ENCODE measurements at regions not wholly inside any gene's neighbourhood (a gene's known extent, or its start where the extent isn't known, plus 50 kb on each side); places are given as distances from the start of the nearest gene placed in this dataset.

DNA sequence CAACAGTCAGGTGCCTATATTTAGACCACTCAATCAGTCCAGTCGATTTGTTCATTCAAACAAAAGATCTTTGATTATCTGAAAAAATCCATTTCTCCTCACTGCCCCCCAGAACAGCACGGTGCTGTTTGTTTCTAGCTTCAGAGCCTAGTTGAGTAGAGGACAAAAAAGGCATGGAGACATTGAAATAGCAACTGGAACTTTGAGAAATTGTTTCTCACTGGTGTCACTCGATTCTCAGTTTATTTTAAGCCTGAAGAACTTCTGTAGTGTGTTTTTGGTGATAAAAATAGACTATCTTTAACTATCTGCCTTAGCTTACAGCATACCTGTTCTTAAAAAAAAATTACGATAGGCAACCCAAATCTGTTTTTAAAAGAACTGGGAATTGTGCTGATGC is 67.1 kb downstream of the ARHGAP35 start:
- no peaks in the 10 kb centered on the region for H3K36me3 ChIP-seq (ENCODE audit: control insufficient read depth in 2 of 3, insufficient read depth in 3 of 3, low read length in 3 of 3)
- H3K4me1 ChIP-seq (ENCODE audit: control insufficient read depth in 2 of 3, insufficient read depth in 2 of 3, low read depth in 1 of 3, low read length in 3 of 3), result peaks cover 0 to 39% (median 38%) of the 10 kb centered on the region in 3 donors
- no peaks in the 10 kb centered on the region for H3K27me3 ChIP-seq (ENCODE audit: control insufficient read depth, insufficient read depth, low read length)
- H3K9ac ChIP-seq (ENCODE audit: low read length in 3 of 3), result no peak overlapping the region
- no peak overlapping the region for H3K4me3 ChIP-seq (ENCODE audit: low read length in 3 of 3)
- FAIRE-seq (no peak), DNase-seq (no peak)
- H3K27ac ChIP-seq (ENCODE audit: low read depth in 2 of 2, low read length in 2 of 2), result no peak overlapping the region
- no peak for TF ChIP-seq CTCF (IDR thresholded peaks at IDR 0.05; ENCODE audit: borderline replicate concordance, extremely low read depth, insufficient read depth)
- intact Hi-C loops (cut with DNase I), result no loop called here
- no peaks in the 10 kb centered on the region for H3K9me3 ChIP-seq (ENCODE audit: control insufficient read depth in 2 of 3, insufficient read depth in 1 of 3, low read length in 3 of 3)

DNA sequence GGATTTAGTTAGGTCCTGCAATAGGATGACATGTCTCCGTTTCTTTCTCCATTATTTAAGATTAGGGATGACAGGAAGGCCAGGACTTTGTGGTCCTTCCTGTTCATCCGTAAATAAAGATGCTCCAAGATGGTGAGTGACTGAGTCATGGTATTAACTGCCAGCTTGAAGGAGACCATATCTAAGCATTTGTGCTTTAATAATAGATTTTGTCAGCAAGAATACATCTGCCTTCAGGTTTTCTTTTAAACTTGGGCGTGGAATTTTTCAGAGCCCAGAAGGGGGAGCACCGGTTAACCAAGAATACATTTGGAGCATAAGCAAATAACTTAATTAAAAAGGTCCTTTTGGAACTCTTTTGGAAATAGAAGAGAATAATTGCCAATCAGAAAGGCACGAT is 68.2 kb downstream of the ARHGAP35 start:
- Histone ChIP-seq H3K27ac (ENCODE audit: low read depth in 2 of 2, low read length in 2 of 2) (no peak overlapping the region), H3K9ac (ENCODE audit: low read length in 3 of 3) (no peak overlapping the region)
- FAIRE-seq, result no peak

GRCh38 chr19:46931202-46931601 is 70.4 kb downstream of the ARHGAP35 start:
- FAIRE-seq (no peak), DNase-seq (no peak)
- H3K9me3 ChIP-seq (ENCODE audit: control insufficient read depth in 2 of 3, insufficient read depth in 1 of 3, low read length in 3 of 3), result no peaks in the 10 kb centered on the region
- TF ChIP-seq CTCF (IDR thresholded peaks at IDR 0.05; ENCODE audit: borderline replicate concordance, extremely low read depth, insufficient read depth), result no peak
- no peaks in the 10 kb centered on the region for H3K27me3 ChIP-seq (ENCODE audit: control insufficient read depth, insufficient read depth, low read length)
- no peaks in the 10 kb centered on the region for H3K36me3 ChIP-seq (ENCODE audit: control insufficient read depth in 2 of 3, insufficient read depth in 3 of 3, low read length in 3 of 3)
- H3K4me1 ChIP-seq (ENCODE audit: control insufficient read depth in 2 of 3, insufficient read depth in 2 of 3, low read depth in 1 of 3, low read length in 3 of 3), result peaks cover 0 to 26% (median 22%) of the 10 kb centered on the region in 3 donors
- no peak overlapping the region for H3K9ac ChIP-seq (ENCODE audit: low read length in 3 of 3)
- H3K4me3 ChIP-seq (ENCODE audit: low read length in 3 of 3), result no peak overlapping the region
- H3K27ac ChIP-seq (ENCODE audit: low read depth in 2 of 2, low read length in 2 of 2), result no peak overlapping the region
- intact Hi-C loops (cut with DNase I), result no loop called here

More for the DNA sequence above, 68.2 kb downstream of the ARHGAP35 start:
- Histone ChIP-seq H3K36me3 (ENCODE audit: control insufficient read depth in 2 of 3, insufficient read depth in 3 of 3, low read length in 3 of 3) (no peaks in the 10 kb centered on the region), H3K27me3 (ENCODE audit: control insufficient read depth, insufficient read depth, low read length) (no peaks in the 10 kb centered on the region), H3K9me3 (ENCODE audit: control insufficient read depth in 2 of 3, insufficient read depth in 1 of 3, low read length in 3 of 3) (no peaks in the 10 kb centered on the region), H3K4me1 (ENCODE audit: control insufficient read depth in 2 of 3, insufficient read depth in 2 of 3, low read depth in 1 of 3, low read length in 3 of 3) (peaks cover 0 to 40% (median 39%) of the 10 kb centered on the region in 3 donors), H3K4me3 (ENCODE audit: low read length in 3 of 3) (no peak overlapping the region)
- intact Hi-C loops (cut with DNase I), result no loop called here
- DNase-seq, result no peak
- TF ChIP-seq CTCF (IDR thresholded peaks at IDR 0.05; ENCODE audit: borderline replicate concordance, extremely low read depth, insufficient read depth), result no peak

DNA sequence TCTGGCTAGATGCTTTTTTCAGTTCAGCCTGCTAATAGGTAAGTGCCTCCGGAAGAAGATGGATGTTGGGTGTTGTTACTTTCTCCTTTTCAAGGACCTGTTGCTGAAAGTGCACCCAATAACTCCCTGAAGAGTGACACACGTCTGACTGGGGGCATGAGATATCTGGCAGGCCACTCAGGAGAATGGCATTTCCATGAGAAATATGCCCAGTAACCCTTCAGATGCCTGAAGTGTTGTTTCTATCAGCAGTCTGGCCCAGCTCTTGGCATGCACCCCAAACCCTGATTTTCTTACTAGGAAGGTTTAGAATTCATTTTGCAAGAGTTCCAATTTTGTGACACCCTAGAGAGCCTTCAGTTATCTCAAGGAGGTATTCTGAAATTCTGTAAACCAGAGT is 71.5 kb downstream of the ARHGAP35 start:
- DNase-seq (no peak), FAIRE-seq (no peak)
- H3K36me3 ChIP-seq (ENCODE audit: control insufficient read depth in 2 of 3, insufficient read depth in 3 of 3, low read length in 3 of 3), result peaks cover 0 to 4% (median under 1%) of the 10 kb centered on the region in 3 donors
- no peak overlapping the region for H3K27ac ChIP-seq (ENCODE audit: low read depth in 2 of 2, low read length in 2 of 2)
- H3K9me3 ChIP-seq (ENCODE audit: control insufficient read depth in 2 of 3, insufficient read depth in 1 of 3, low read length in 3 of 3), result no peaks in the 10 kb centered on the region
- intact Hi-C loops (cut with DNase I), result no loop called here
- TF ChIP-seq CTCF (IDR thresholded peaks at IDR 0.05; ENCODE audit: borderline replicate concordance, extremely low read depth, insufficient read depth), result no peak
- no peak overlapping the region for H3K9ac ChIP-seq (ENCODE audit: low read length in 3 of 3)
- peaks cover 0 to 15% (median 14%) of the 10 kb centered on the region in 3 donors for H3K4me1 ChIP-seq (ENCODE audit: control insufficient read depth in 2 of 3, insufficient read depth in 2 of 3, low read depth in 1 of 3, low read length in 3 of 3)
- no peak overlapping the region for H3K4me3 ChIP-seq (ENCODE audit: low read length in 3 of 3)
- H3K27me3 ChIP-seq (ENCODE audit: control insufficient read depth, insufficient read depth, low read length), result no peaks in the 10 kb centered on the region

Data from kidney (tissue), 13 donors.